Activated T-cell treated with anti-CD3 and anti-CD28 coated beads for 4 hours (primary cell): ENCODE measurements at regions not wholly inside any gene's neighbourhood (a gene's known extent, or its start where the extent isn't known, plus 50 kb on each side); places are given as distances from the start of the nearest gene placed in this dataset.

Experiments
- DNase-seq: peaks from one replicate; pipeline ENCODE4 v3.0.0-alpha.2; 2020

DNA sequence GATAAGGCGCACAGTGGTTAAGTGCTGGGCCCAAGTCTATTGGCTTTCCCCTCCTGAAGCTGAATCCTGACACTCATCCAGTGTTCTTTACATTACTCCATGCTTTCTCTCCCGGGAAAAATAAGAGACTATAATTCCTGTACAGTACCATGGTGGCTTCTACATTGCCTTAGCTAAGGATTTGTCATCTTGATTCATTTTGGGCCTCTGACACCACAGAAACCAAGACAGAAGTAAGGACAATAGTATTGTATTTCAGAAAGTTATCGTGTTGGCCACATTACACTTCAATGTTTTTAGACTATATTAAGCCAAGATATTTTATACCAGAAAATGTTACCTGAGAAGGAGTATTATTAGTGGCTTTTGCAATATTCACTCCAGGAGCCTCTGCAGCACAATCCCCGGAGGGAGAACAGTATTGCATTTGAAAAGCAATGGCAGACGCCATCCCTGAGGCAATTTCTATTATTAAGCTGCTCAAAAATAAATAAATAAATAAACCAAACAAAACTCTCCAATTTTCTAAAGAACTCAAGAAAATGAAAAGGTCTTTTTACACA, 267.9 kb downstream of the ENC1 start:
- DNase-seq: no peak

DNA sequence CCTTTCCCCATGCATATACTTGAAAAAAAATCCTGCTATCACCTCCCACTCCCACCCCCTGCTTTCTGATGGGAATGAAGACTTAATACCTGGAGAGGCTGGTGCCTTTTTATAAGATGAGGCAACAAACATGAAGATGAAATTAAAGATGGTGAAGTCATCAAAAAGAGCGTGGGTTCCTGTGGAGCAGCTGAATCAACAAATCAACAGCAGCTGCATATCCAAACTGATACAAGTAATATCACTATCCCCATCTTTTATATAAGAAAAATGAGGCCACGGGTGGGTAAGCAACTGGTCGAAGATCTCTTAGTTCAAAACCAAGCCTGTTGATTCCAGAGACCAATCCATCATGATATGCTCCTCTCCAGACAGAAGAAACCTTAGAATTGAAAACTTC, 268.5 kb downstream of the ENC1 start:
- no peak for DNase-seq

DNA sequence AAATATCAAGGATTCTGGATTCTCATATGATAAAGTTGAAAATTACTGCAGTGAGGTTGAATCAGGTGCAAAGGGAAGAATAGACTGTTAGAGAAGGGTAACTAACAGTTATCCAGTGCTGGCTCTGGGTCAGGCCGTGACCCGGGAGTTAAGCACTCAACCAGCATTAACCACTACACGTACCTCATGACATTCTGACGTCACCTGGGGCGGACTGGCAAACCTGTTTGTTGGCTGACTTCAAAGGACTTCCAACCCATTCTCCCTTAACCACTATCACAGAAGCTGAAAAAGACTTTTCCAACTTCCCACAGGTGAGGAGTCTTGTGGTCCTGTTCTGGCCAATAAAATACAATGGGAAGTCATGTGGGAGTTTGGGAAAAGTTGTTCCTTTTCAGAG, 268.9 kb downstream of the ENC1 start:
- DNase-seq: no peak

DNA sequence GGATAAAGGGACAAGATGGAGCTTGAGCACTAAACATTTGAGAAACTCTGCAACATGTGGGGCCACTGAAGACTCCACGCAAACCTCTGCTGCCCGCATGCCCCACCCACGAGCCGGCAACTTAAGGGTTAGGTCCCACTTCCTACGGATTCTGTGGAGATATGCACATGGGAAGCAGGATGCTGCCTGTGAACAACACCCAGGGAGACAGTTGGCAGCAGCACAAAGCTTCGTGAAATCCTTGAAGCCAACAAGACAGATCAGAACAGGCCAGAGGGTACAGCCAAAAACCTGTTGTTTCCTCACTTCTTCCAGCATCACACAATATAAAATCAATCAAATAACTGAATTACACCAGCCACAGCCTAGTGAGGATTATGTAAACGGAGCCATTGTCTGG, 270.4 kb downstream of the ENC1 start:
- DNase-seq: no peak

DNA sequence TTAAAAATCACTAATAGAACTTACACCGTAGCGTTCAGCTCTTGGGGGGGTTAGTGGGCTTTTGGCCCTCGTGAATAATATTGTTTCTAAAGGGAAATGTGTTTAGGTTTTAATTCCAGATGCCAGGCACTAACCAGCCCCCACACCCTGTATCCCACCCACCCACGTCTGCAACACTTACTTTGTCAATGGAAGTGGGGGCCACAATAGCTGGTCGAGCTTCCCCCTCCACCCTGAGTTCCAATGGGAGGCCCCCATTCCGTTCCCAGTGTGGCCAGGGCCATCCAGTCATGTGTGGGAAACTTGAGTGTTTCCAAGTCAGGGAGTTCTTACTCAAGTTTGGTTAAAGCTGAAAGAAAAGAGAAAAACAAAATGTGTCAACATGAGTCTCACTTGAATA, 271.4 kb downstream of the ENC1 start:
- no peak for DNase-seq

DNA sequence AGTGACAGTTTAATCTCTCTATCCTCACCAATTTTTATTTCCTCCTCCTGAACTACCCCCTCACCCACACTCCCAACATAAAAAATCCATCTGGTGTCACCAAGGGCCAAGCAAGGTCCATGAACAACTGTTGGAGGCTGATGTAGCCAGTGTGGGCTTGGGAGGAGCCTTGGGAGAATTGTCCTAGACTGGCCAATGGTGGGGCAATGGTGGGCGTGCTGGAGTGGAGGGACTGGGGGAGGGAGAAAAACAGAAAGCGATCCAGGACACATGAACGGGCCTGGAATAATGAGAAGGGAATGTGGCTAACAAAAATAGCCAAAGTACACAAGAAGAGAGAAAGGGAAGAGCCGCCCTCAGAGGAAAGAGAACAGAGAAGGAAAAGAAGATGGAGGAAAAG, 272.6 kb downstream of the ENC1 start:
- no peak for DNase-seq

DNA sequence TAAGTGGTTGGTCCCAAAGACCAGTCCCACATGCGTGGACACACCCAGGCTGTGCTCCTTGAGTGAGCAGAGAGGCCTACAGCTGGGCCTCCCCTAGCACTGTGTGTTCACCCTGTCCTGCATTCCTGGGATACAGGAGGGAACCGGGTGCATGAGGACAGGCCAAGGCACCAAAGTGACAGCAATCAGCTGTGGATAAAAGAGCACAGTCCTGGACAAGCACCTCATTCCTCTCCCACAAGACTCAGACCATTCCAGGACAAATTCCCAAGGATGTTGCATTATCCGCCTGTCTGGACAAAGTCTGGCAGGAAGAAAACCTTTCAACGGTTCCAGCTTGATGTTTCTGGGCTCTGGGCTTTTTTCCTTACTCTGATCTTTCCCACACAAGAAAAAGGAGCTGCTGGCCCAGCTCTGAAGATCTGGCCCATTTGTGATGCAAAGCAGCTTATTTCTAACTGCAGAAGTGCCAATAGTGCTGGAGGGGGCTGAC, 273.2 kb downstream of the ENC1 start:
- DNase-seq: no peak

DNA sequence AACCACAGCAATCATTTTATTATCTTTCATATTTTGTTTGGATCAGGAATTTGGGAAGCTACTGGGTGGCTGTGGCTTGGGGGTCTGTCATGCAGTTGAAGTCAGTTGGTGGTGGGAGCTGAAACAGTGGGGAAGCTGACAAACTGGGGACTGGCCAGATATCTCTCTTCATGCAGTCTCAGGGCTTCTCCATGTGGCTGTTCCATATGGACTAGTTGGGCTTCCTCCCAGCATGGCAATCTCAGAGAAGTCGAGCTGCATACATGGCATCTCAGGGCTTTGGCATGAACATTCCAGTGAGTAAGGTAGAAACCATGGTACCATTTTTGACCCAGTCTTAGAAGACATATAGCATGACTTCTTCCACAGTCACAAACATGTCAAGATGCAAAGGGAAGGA, 274.8 kb downstream of the ENC1 start:
- no peak for DNase-seq

DNA sequence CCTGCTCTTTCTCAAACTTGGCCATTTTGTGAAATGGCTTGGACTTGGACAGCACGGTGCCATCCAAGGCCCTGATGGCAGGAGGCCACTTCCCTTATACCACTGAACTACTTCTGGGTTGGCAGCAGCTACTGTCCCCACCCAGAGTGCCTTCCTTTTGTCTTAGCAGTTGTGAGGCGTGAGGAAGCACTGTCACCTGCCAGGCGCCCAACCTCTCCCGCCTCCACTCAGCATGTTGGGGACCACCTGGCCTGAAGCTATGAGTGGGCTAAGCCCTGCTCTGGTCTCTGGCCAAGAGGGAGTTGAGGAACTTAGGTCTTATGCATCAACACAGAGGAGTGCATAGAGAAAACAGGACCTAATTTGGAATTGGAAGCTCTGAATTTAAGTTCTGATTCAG, 276.0 kb downstream of the ENC1 start:
- no peak for DNase-seq

DNA sequence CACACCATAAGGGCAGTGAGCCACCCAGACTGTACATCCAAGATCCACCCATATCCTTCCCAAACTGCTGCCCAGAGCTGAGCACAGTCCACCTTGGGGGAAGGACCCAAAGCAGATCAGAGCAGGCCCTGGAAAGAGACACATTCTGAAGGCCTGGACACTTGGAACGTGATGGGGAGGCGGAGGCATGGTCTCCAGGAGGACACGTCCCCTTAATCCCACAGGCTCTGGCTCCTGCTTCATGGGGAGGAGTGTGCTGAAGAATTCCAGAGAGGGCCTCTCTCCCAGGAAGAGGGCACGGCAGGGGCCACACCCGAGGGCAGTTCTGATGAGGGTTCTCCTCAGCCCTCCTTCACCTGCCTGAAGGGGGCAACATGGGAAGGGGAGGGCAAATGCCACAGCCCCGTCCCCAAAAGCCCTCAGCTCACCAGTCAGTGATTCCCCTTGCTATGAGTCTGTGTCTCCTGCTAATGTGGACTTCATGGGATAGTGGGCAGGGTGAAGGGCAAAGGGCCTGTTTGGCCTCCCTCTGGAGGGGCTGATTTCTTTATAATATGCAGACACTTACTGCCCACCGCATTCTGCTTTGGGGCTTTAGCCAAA, 276.8 kb downstream of the ENC1 start:
- DNase-seq: no peak

DNA sequence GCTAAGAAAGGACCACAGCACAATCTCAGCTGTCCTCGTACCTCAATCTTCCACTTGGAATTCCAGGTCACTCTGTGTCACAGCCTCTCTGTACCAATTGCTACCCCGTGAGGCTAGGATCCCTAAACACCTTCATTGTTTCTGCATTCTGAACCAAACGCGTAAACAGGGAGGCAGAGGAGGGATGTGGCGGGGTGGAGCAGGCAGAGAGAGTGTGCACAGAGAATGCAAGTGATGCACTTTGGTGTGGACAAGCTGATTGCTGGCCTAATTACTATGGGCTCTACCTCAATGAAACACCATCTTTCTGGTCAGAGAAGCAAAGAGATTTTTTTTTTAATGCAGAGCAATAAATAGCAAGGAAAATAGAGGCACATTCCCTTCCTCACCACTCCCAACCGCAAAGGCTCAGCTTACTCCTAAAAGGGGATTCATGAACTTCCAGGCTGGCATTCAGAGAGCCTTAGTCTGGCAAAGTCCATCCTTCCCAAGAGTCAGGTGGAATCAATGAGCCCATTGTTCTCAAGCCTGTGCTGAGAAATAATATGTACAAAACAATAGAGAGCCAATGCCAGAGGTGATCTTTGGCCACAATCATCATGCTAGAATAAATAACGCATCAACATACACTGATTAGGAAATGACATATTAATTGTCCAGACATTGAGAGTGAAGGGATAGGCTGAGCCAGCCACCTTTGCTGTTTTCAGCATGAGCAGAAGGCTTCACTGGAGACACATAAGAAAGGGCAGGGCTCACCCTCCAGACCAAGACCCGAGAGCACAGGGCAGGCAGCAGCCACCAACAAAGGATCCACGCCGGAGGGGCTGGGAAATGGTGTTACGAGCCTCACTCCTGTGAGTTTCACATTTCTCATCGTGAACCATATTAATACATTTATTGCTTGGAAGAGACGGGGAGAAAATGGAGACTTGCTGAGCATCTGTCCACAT, 278.8 kb downstream of the ENC1 start:
- no peak for DNase-seq

DNA sequence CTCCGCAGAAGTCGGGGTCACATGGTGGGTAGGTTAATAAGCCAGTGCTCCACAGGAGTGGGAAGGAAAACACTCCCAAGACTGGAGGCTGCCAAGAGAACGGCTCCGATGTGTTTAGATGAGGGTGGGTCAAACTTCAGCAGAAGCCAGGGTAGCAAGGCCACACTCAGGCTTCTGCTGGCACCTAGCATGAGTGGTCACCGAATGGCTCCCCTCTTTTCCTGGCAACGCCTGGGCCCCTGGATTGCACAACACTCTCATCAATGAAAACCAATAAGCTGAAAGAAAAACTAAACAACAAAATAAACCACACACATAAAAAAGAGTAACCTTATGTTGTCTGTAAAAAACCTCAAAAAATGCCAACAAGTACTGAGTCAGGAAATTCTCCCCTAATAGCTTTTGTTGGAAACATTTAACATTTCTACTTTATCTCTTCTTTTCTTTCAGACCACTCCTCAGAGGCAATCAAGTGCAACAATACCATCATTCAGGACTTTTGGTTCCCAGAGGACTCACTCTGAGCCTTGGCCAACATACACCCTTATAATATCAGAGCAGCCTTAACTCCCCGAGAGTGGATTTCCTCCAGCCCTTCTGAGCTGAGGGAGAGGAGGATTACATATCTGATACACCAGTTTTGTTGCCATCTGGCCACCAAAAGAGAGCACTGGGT, 279.9 kb downstream of the ENC1 start:
- no peak for DNase-seq

DNA sequence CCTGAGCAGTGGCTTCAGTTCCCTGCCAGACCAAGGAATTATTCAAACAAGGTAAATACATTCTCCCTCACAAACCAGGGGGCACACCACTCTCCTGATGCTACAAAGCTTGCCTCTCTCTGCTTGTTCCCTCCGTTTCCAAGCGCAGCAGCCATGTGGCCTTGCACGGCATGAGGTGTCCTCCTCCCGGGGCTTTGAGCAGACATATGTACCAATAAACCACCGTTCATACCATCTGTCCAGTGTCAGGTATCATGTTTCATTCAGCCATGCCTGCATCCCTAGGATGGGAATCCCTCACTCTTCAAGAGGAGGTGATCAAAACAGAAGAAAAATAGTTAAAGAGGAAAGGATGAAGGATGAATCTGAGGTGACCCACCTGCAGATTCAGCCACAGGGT, 282.7 kb downstream of the ENC1 start:
- no peak for DNase-seq

DNA sequence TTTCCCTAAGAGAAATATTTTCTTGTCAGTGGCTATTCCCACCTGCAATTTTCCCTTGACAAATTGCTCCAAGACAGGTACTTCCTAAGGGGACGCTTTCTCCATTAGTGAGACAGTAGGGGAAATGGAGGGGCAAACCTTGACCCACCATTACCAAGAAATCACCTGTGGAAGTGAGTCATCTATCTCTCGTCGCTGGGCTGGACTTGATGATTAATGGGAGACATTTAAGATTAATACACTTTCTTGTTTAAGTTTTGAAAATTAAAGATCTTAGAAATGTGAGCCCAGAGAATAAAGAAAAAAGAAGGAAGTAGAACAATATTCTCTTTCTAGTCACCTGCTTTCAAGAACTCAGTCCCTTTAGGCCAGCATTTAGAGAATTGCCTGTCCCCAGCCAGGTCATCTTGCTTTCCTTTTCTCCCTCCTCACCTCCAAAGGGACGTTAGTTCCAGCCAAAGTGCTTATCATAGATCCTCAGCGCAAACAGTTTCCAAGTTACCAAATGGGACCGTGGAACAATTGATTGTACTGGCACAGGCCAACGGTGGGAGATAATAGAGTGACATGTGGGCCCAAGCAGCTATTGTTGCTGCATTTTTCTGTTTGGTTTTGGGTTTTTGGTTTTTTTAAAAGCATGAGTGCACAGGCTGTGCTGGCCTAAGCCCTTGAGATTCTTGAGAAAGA, 284.4 kb downstream of the ENC1 start:
- no peak for DNase-seq

DNA sequence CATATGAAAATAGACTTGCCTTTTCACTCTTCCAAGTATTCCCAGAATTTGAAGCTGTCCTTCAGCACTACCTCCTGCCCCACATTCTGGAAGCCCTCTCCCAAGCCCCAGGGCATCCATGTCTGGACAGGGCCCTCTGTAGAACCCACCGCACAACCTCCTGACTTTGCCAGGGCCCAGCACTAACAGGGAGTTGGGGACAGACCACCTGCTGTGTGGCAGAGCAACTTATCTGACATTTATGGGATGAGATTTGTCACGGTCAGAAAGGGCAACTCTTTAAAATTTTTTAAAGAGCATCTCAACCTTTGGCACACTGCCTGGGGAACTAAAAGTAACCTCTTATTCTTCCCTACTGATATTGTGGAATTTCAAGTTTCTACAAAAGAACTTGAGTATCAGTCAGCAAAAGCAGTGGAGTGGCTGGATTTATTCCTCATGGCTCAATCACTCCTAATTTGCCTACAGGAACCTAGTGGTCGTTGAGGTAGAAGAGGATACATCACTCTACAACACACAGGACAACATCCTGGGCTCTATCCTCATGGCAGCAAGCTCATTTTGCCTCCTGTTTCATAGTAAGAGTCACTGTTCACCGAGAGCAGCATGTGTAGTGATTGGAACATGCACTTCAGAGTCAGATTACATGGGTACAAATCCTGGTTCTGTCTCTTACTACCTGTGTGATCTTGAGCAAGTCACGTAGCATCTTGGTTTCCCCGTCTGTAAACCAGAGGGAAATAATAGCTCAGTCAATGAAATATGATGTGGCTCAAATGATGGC, 285.3 kb downstream of the ENC1 start:
- DNase-seq: no peak

DNA sequence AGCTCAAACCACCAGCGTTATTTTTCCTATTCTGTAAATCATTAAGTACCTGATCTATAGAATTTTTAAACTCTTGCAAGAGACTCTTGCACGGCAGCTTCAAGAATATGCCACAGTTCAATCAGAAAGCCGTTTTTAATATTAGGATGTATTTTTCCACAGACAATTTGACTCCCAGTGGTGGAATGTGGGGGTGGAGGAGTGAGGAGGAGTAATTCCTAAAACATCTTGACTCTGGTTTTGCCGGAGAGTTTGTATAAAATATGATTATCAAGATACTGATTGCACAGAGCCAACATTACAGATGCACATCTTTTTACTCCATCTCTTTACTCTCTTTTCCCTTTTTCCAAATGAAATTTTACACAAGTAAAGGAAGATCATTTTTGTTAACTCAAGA, 288.3 kb downstream of the ENC1 start:
- no peak for DNase-seq

DNA sequence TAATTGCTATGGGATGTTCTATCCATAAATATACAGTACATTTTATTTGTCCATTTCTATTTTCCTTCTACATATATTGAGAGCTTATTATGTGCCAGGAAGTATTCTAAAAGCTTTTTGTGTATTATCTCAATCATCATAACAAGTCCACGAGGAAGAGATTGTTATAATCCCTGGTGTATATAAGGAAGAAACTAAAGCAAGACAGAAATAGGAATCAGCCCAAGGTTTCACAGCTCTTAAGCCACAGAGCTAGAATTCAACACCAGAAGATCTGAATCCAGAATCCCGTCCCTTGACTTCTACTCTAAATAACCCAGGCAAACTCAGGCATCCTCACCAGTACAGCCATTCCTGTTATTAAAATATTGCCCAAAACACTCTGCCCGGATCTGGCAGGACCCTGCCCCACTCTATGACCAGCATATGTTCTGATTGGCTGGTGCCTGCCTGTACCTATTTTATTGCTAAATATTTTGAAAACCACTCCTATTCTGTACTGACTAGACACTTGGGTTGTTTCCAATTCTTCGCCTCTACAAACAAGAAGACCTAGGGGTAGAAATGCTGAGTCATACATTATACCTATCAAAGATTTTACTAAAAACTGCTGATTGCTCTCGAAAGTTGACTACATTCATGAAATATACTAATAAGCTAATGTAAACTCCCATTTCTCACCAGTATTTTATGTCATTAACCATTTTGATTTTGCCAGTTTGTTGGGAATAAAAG, 297.4 kb downstream of the ENC1 start:
- DNase-seq: no peak

DNA sequence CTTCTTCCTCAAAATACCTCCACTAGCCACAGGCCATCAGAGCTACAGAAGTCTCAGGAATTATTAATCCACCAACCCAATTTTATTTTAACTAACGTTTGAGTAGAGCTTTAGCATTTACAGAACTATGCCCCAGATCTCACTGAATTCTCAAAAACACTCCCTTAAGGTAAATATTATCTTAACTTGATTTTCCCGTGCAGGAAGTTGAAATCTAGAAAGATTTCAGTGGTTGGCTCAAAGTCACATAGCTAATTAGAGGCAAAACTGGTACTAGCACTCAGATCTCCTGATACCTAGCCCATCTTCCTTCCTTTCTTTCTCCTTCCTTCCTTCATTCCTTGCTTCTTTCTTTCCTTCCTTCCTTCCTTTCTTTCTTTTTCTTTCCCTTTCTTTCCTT, 298.3 kb downstream of the ENC1 start:
- DNase-seq: no peak

DNA sequence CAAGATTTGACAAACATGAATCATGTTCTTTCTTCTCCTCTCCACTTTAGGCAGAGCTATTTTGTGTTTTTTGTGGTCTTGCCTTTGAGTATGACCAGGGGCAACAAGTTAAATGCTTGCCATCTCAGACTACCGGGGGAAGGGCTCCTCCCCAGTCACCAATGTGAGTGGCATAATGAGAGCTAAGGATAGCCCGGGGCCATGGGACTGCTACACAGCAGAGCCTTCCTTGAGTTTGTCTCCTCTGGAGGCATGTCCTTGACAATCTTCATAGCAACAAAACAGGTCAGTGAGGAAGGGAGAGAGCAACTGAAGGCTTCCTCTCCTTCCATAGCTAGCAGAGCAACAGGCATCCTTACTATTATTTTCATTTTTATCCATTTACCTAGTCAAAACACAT, 299.3 kb downstream of the ENC1 start:
- no peak for DNase-seq

DNA sequence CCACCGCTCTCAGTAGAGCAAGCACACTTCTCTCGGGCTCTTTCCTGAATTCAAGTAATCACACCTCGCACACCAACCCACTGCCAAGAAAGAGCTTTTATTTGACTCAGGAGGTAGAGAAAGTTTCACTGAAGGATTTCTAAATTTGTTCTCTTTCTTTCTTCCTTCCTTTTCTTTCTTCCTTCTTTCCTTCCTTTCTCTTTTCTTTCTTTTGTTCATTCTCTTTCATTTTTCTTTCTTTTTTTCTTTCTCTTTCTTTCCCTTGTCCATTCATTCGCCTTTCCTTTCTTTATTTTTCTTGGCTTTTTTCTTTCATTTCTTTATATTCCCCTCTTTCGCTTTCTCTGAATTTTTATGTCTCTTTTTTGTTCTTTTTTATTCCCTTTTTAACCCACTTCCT, 300.1 kb downstream of the ENC1 start:
- no peak for DNase-seq

DNA sequence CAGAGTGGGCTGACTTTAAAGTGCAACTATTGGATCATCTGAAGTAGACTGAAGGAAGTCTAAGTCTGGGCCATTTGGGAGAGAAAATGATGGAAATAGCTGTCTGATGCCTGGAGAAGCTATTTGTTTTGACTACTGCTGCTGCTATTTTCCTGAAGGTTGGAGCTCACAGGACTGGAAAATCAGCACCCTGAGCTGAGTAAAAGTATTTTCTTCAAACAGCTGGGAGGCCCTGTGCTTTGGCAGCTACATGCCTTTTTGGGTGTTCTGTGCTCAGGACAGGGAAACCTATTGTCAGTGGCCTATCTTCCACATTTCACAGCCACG, 302.6 kb downstream of the ENC1 start:
- DNase-seq: no peak
